ENCODE measurements at regions not wholly inside any gene's neighbourhood (a gene's known extent, or its start where the extent isn't known, plus 50 kb on each side); places are given as distances from the start of the nearest gene placed in this dataset.

GRCh38 chr5:113652161-113652560 lies 138.7 kb downstream of the YTHDC2 start:
- Mint-ChIP-seq H3K9me3 (peaks cover 7% of the 10 kb centered on the region), H3K27me3 (peaks cover 7% of the 10 kb centered on the region), H3K4me3 (no peak overlapping the region), H3K27ac (no peak overlapping the region), H3K4me1 (ENCODE audit: unreplicated experiment) (no peaks in the 10 kb centered on the region), H3K36me3 (no peaks in the 10 kb centered on the region)
- TF ChIP-seq CTCF (conservative IDR thresholded peaks at IDR 0.05): no peak
- no peak for DNase-seq (ENCODE audit: extremely low spot score, unreplicated experiment)

- peaks cover 6% of the 10 kb centered on the region for H3K9me3 Mint-ChIP-seq
- no peak overlapping the region for H3K4me3 Mint-ChIP-seq
- H3K27ac Mint-ChIP-seq: no peak overlapping the region
- no peaks in the 10 kb centered on the region for H3K27me3 Mint-ChIP-seq
- no peak for DNase-seq (ENCODE audit: extremely low spot score, unreplicated experiment)
- no peak for TF ChIP-seq CTCF (conservative IDR thresholded peaks at IDR 0.05)
- H3K4me1 Mint-ChIP-seq (ENCODE audit: unreplicated experiment): peaks cover 4% of the 10 kb centered on the region
- H3K36me3 Mint-ChIP-seq: no peaks in the 10 kb centered on the region
These were observed 141.3 kb downstream of the YTHDC2 start for GRCh38 chr5:113654828-113655227.

GRCh38 chr5:113660206-113660605 lies 146.7 kb downstream of the YTHDC2 start:
- TF ChIP-seq CTCF (conservative IDR thresholded peaks at IDR 0.05): no peak
- no peaks in the 10 kb centered on the region for H3K36me3 Mint-ChIP-seq
- DNase-seq (ENCODE audit: extremely low spot score, unreplicated experiment): no peak

GRCh38 chr5:113660706-113661250 lies 147.3 kb downstream of the YTHDC2 start:
- no peak for TF ChIP-seq CTCF (conservative IDR thresholded peaks at IDR 0.05)
- no peak for DNase-seq (ENCODE audit: extremely low spot score, unreplicated experiment)
- Mint-ChIP-seq H3K27ac (no peak overlapping the region), H3K36me3 (no peaks in the 10 kb centered on the region), H3K9me3 (no peaks in the 10 kb centered on the region), H3K4me3 (no peak overlapping the region), H3K27me3 (no peaks in the 10 kb centered on the region), H3K4me1 (ENCODE audit: unreplicated experiment) (peaks cover 12% of the 10 kb centered on the region)

More at GRCh38 chr5:113660206-113660605, 146.7 kb downstream of the YTHDC2 start:
- Mint-ChIP-seq H3K4me1 (ENCODE audit: unreplicated experiment) (peaks cover 12% of the 10 kb centered on the region), H3K4me3 (no peak overlapping the region), H3K9me3 (no peaks in the 10 kb centered on the region), H3K27me3 (no peaks in the 10 kb centered on the region), H3K27ac (no peak overlapping the region)

GRCh38 chr5:113663879-113664541 lies 150.5 kb downstream of the YTHDC2 start:
- Mint-ChIP-seq H3K27ac (no peak overlapping the region), H3K4me3 (no peak overlapping the region), H3K9me3 (no peaks in the 10 kb centered on the region), H3K4me1 (ENCODE audit: unreplicated experiment) (peaks cover 12% of the 10 kb centered on the region), H3K36me3 (no peaks in the 10 kb centered on the region), H3K27me3 (no peaks in the 10 kb centered on the region)
- peak; percentile 53 for TF ChIP-seq CTCF (conservative IDR thresholded peaks at IDR 0.05)
- DNase-seq (ENCODE audit: extremely low spot score, unreplicated experiment): no peak
